K562 (cell line): ENCODE measurements at regions not wholly inside any gene's neighbourhood (a gene's known extent, or its start where the extent isn't known, plus 50 kb on each side); places are given as distances from the start of the nearest gene placed in this dataset.
A peak's percentile ranks its signal among the peaks of the same experiment; 100 is the strongest.

ENCODE experiments used
- ATAC-seq: fragments of 200-7000 bp; cut with Tn5 transposase; 3 replicates; pipeline ENCODE4 v1.9.1; 2020; ENCODE audit warnings: moderate library complexity
- BruUV-seq: library from RNA; stranded (reverse); fragments of 400-500 nt; replicated peaks from 2 replicates; lab custom pipeline; 2021; lab: Mats Ljungman, UMichigan
- CTCF ChIA-PET: fragments of 300-600 bp; formaldehyde crosslinking; extraction: SDS; loops from one replicate; lab custom pipeline; 2021; ENCODE audit warnings: low intra/inter-chr PET ratio; lab: Yijun Ruan, JAX
- POLR2A ChIA-PET: fragments of 300-600, 350-650 bp; sonication (Branson Sonifier 250); formaldehyde crosslinking; extraction: SDS; loops from one replicate; lab custom pipeline; 2021; ENCODE audit warnings: antibody characterized with exemption, inconsistent platforms; lab: Yijun Ruan, JAX
- DNase-seq, 4 experiments: peaks; one replicate each; pipeline versions ENCODE4 v3.0.0 to v3.0.0-alpha.2; 2011 to 2018; ENCODE audit warnings: low spot score in 3 of 4, mixed read lengths in 3 of 4; ENCODE audit errors: extremely low read depth in 1 of 4
- FAIRE-seq: peaks from 2 replicates; lab custom pipeline; 2011; peaks lifted over from hg19 to GRCh38; lab: Jason Lieb, UNC
- H2AFZ ChIP-seq: 2 replicates; pipeline ENCODE4 v1.6.0; 2011; ENCODE audit warnings: low read depth, low read length, control low read depth, inconsistent platforms
- H3K27ac ChIP-seq: fragments of 200-600 bp; 3 replicates; pipeline ENCODE4 v1.8.0; 2011; ENCODE audit warnings: low read depth, mild to moderate bottlenecking, control low read depth, inconsistent platforms, low read length, moderate library complexity, mixed read lengths; ENCODE audit errors: extremely low read depth
- H3K27me3 ChIP-seq, 2 experiments: fragments of 300-600 bp in 1 of 2; 2 replicates in 1 of 2; 3 replicates in 1 of 2; pipeline versions ENCODE4 v1.6.0 to v1.8.0; 2011; ENCODE audit warnings: inconsistent platforms in 2 of 2, low read length in 2 of 2, mild to moderate bottlenecking in 1 of 2, mixed read lengths in 1 of 2, moderate library complexity in 1 of 2; ENCODE audit not compliant: control insufficient read depth in 2 of 2, insufficient read depth in 2 of 2
- H3K36me3 ChIP-seq: fragments of 300-600 bp; 3 replicates; pipeline ENCODE4 v1.8.0; 2011; ENCODE audit warnings: mild to moderate bottlenecking, low read length, inconsistent platforms; ENCODE audit not compliant: control insufficient read depth, insufficient read depth
- H3K4me1 ChIP-seq, 2 experiments: fragments of 200-600 bp in 1 of 2; replicated peaks in 1 of 2; 2 replicates in 1 of 2; 3 replicates in 1 of 2; pipeline versions ENCODE4 v1.5.1 to v1.8.0; 2011; ENCODE audit warnings: inconsistent platforms in 2 of 2, low read length in 2 of 2, mild to moderate bottlenecking in 1 of 2, mixed read lengths in 1 of 2, moderate library complexity in 1 of 2; ENCODE audit not compliant: control insufficient read depth in 2 of 2, insufficient read depth in 2 of 2
- H3K4me2 ChIP-seq: 2 replicates; pipeline ENCODE4 v1.6.1; 2011; ENCODE audit warnings: low read length, control low read depth, inconsistent platforms, mixed read lengths; ENCODE audit not compliant: insufficient read depth
- H3K4me3 ChIP-seq: fragments of 200-600 bp; sonication (generic), shearing (Covaris generic); 2 replicates; pipeline ENCODE4 v1.5.1; 2016; ENCODE audit warnings: control low read depth, inconsistent platforms
- H3K79me2 ChIP-seq: fragments of 200-600 bp; 3 replicates; pipeline ENCODE4 v1.8.0; 2011; ENCODE audit warnings: low read length, inconsistent platforms; ENCODE audit not compliant: control insufficient read depth, insufficient read depth
- H3K9ac ChIP-seq, 2 experiments: 2 replicates each; pipeline versions ENCODE4 v1.6.0 to v1.6.1; 2011; ENCODE audit warnings: low read depth in 2 of 2, low read length in 2 of 2, control low read depth in 1 of 2, inconsistent platforms in 1 of 2, mild to moderate bottlenecking in 1 of 2, mixed read lengths in 1 of 2; ENCODE audit not compliant: insufficient read depth in 1 of 2
- H3K9me1 ChIP-seq: one replicate; pipeline ENCODE4 v1.6.0; 2011; ENCODE audit warnings: inconsistent platforms, mild to moderate bottlenecking, low read length, moderate library complexity; ENCODE audit not compliant: control insufficient read depth, insufficient read depth
- H3K9me3 ChIP-seq: replicated peaks from 2 replicates; pipeline ENCODE4 v1.5.1; 2011; ENCODE audit warnings: low read depth, low read length, inconsistent platforms; ENCODE audit not compliant: control insufficient read depth, insufficient read depth
- H4K20me1 ChIP-seq: replicated peaks from 2 replicates; pipeline ENCODE4 v1.6.1; 2011; ENCODE audit warnings: low read length, inconsistent platforms, mixed read lengths; ENCODE audit not compliant: control insufficient read depth, insufficient read depth
- NBN ChIP-seq: fragments of 450-650 bp; IDR thresholded peaks from 2 replicates; pipeline ENCODE4 v1.6.1; 2016; ENCODE audit warnings: low read depth, mild to moderate bottlenecking
- RAD21 ChIP-seq, 2 experiments: fragments of 250-450 bp in 1 of 2; fragments of 450-650 bp in 1 of 2; sonication (Bioruptor Pico) in 1 of 2; formaldehyde crosslinking in 1 of 2; IDR thresholded peaks in 1 of 2; conservative IDR thresholded peaks in 1 of 2; 2 replicates each; pipeline versions ENCODE4 v1.4.0 to v1.8.0; 2020 to 2022; ENCODE audit warnings: mild to moderate bottlenecking in 2 of 2, moderate library complexity in 1 of 2
- WGBS: fragments of 100-300 bp; shearing (Covaris generic); methylation state at CpG from one replicate; pipeline ENCODE4 v1.1.6; 2016; ENCODE audit warnings: low coverage, mixed read lengths; ENCODE audit not compliant: insufficient coverage; ENCODE audit errors: missing lambda C conversion rate; 5-methylcytosine and 5-hydroxymethylcytosine counted together
- in situ Hi-C: fragments of 300-500 bp; cut with MboI; formaldehyde crosslinking; loops from 4 replicates; pipeline ENCODE4 v1.15.0; 2018; ENCODE audit warnings: inconsistent platforms, mixed read lengths
- intact Hi-C: fragments of 100-400 bp; cut with micrococcal nuclease; formaldehyde crosslinking; loops from 2 replicates; pipeline ENCODE4 v1.14.2; 2022
- TF ChIP-seq, protein P1 (sequence below), 3 experiments: IDR thresholded peaks in 2 of 3; conservative IDR thresholded peaks in 1 of 3; 2 replicates each; pipeline ENCODE4 v1.5.1; 2011 to 2012; ENCODE audit warnings: low read length in 3 of 3, mild to moderate bottlenecking in 3 of 3, control low read depth in 2 of 3, improper control_type of control experiment in 1 of 3, inconsistent platforms in 1 of 3, low read depth in 1 of 3, mixed read lengths in 1 of 3, moderate library complexity in 1 of 3; ENCODE audit not compliant: insufficient read depth in 2 of 3

DNA sequence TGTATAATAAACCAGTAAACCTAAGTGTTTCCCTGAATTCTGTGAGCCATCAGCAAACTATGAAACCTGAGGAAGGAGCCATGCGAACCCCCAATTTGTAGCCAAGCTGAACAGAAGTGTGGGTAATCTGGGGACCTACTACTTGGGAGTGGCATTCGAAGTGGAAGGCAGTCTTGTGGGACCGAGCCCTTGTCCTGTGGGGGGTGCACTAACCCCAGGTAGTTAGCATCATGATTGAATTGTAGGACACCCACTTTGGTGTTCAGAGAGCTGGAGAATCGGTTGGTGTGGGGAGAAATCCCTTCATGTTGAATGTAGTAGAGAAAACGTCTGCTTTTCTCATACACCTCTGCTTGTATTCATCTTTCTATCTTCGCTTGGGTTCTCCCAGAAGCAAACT, 79.7 kb upstream of the CPHXL start:
- Histone ChIP-seq H2AFZ (no peak overlapping the region), H3K27me3 (peaks cover 0 to 8% of the 10 kb centered on the region in 2 experiments; a peak in 2 of 5 replicates), H3K36me3 (no peaks in the 10 kb centered on the region), H3K4me1 (no peaks in the 10 kb centered on the region), H3K27ac (no peak overlapping the region), H3K4me3 (no peak overlapping the region), H3K9me1 (no peaks in the 10 kb centered on the region), H3K9me3 (no peaks in the 10 kb centered on the region), H4K20me1 (no peaks in the 10 kb centered on the region), H3K79me2 (no peaks in the 10 kb centered on the region), H3K4me2 (no peak overlapping the region)
- intact Hi-C loops: loop anchor here (10.0 kb wide), 1 partner anchor 109 kb away; no protein-coding TSS in a partner anchor
- WGBS: 1% methylated on average over 6 of the region's 6 CpGs
- BruUV-seq: no TSS peak
- FAIRE-seq: no peak
- CTCF ChIA-PET: no interaction called here
- peak; percentile 63; the same call in 2 of the 3 replicates for ATAC-seq
- POLR2A ChIA-PET: no interaction called here
- DNase-seq: peak in 1 of 4 experiments; percentile 8
- TF ChIP-seq, protein P1, sequence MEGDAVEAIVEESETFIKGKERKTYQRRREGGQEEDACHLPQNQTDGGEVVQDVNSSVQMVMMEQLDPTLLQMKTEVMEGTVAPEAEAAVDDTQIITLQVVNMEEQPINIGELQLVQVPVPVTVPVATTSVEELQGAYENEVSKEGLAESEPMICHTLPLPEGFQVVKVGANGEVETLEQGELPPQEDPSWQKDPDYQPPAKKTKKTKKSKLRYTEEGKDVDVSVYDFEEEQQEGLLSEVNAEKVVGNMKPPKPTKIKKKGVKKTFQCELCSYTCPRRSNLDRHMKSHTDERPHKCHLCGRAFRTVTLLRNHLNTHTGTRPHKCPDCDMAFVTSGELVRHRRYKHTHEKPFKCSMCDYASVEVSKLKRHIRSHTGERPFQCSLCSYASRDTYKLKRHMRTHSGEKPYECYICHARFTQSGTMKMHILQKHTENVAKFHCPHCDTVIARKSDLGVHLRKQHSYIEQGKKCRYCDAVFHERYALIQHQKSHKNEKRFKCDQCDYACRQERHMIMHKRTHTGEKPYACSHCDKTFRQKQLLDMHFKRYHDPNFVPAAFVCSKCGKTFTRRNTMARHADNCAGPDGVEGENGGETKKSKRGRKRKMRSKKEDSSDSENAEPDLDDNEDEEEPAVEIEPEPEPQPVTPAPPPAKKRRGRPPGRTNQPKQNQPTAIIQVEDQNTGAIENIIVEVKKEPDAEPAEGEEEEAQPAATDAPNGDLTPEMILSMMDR (IDR thresholded peaks at IDR 0.05 in 2 of 3, conservative IDR thresholded peaks at IDR 0.05 in 1 of 3; ENCODE audit: insufficient read depth in 2 of 3, low read depth in 1 of 3, low read length in 3 of 3): peak in 2 of 3 experiments; percentile 19; a peak in 2 of 6 replicates
- peak in 1 of 2 experiments; percentile 40; a peak in 1 of 4 replicates for TF ChIP-seq RAD21 (CRISPR knock-in tag; conservative IDR thresholded peaks at IDR 0.05 in 1 of 2, IDR thresholded peaks at IDR 0.05 in 1 of 2)
- no peak for TF ChIP-seq NBN
- TF ChIP-seq, all 486 proteins: peak for 2
- H3K9ac ChIP-seq: no peak overlapping the region
- in situ Hi-C loops: no loop called here
